GM18517 (cell line): ENCODE measurements at regions not wholly inside any gene's neighbourhood (a gene's known extent, or its start where the extent isn't known, plus 50 kb on each side); places are given as distances from the start of the nearest gene placed in this dataset.

Experiments
- ATAC-seq: cut with Tn5 transposase; IDR thresholded peaks from one replicate; pipeline ENCODE4 v1.9.1; 2021; ENCODE audit warnings: mild to moderate bottlenecking, moderate library complexity; ENCODE audit not compliant: unreplicated experiment

- ATAC-seq, result no peak
Observed at GRCh38 chr11:92423115-92424034, 198.8 kb downstream of the FAT3 start.

DNA sequence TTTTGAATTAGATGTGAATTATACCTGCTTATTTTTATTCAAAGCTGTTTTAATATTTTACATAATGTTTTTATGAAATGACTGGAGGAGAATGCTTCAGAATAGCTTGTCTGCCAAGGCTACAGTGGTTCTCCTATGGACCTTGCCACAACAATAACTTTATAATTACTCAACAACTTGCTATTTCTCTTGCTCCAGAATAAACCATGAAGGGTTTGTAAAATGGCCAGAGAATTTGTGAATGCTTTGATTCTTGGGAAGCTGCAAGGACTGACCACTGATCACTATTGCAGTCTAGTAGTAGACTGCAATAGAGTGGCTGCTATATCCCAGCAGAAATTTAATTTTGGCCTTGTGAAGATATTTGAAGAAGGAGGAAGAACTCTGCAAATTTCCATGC, 199.7 kb downstream of the FAT3 start:
- ATAC-seq, result no peak

GRCh38 chr11:92425127-92425526, 200.5 kb downstream of the FAT3 start:
- ATAC-seq, result no peak

DNA sequence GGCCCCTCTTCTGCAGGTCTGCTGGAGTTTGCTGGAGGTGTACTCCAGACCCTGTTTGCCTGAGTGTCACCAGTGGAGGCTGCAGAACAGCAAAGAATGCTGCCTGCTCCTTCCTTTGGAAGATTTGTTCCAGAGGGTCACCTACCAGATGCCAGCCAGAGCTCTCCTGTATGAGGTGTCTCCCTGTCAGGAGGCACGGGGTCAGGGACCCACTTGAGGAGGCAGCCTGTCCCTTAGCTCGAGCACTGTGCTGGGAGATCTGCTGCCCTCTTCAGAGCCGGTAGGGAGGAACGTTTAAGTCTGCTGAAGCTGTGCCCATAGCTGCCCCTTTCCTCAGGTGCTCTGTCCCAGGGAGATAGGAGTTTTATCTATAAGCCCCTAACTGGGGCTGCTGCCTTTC, 207.9 kb downstream of the FAT3 start:
- no peak for ATAC-seq

- no peak for ATAC-seq
Observed at GRCh38 chr11:92436034-92436920, 211.7 kb downstream of the FAT3 start.

GRCh38 chr11:92439133-92439532, 214.5 kb downstream of the FAT3 start:
- no peak for ATAC-seq

DNA sequence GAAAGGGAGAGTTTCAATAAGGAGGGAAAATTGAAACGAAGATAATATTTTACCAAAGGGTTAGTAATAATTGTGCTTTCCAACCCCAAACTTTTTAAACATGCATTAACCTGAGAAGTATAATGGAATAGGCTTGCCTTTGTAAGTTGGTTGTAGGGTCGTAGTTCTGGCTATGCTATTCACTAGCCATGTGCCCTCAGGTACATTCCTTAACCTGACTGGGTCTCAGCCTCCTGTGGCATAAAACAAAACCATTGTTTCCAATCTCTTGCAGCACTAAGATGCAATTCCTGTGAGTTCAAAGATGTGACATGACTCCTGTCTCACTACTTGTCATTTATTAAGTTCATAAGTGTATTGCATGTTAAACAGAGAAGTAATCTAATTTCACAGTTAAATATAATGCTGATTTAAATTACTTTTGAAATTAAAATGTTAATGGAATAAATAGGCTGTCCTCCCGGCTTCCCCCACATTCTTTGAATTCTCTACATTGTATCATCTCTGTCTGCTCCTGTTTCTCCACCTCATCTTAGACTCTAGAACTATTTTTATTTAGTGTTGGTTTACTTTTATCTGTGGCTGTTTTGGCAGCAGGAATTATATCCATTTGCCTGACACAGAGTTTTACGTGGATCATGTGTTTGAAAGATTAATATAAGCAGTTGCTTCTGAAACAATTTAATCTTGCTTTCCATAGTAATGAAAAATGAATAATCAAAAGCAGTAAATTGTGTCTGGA, 216.3 kb downstream of the FAT3 start:
- no peak for ATAC-seq

GRCh38 chr11:92441443-92441726, 216.8 kb downstream of the FAT3 start:
- no peak for ATAC-seq

DNA sequence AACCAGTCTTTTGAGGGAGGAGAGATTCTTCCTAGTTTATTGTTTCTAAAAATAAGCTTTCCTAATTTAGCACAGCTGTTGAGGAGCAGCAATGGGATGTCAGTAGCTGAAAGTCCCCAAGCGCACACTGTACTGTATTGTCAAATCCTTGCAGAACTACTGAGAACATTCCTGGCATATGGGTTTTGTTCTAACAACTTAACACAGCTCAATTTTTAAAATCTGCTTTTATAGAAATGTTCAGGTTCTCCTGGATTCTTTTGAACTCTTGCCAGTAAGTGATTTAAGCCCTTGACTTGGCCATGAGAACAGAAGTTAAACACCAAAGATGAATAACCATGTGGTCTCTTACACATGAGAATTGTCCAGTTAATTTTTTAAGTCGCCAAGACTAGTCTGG, 218.6 kb downstream of the FAT3 start:
- ATAC-seq, result no peak

GRCh38 chr11:92447586-92447985, 223.0 kb downstream of the FAT3 start:
- ATAC-seq, result no peak

GRCh38 chr11:92449222-92449621, 224.6 kb downstream of the FAT3 start:
- no peak for ATAC-seq

GRCh38 chr11:92449780-92450179, 225.2 kb downstream of the FAT3 start:
- no peak for ATAC-seq

GRCh38 chr11:92451063-92451462, 226.4 kb downstream of the FAT3 start:
- no peak for ATAC-seq

GRCh38 chr11:92453055-92453454, 228.4 kb downstream of the FAT3 start:
- ATAC-seq, result no peak

DNA sequence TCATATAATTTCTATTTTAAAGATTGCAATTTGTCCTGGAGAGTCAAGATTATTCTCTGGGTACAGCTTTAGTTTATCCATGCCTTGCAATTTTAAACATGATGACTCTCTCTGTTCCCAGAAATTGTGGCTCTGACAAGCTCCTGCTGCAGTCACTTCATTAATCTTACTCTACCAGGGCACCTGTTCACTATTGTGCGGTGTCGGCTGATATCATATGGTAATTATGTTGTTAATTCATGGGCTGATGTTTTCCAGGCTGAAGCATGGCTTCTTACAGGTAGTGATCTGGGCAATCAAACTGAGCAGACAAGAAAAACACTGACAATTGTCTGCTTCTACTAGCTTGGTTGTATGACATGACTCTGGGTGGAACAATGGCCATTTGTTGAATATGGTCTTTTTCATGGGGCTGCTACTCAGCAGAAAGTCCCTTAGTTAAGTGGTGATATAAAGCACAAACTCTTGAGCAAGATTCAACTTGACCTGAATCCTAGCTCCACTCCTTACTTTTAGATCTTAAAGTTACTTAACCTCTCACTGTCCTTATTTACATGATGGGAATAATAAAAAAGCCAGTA, 230.7 kb downstream of the FAT3 start:
- no peak for ATAC-seq

- no peak for ATAC-seq
Observed at GRCh38 chr11:92457250-92457649, 232.6 kb downstream of the FAT3 start.

GRCh38 chr11:92458486-92458885, 233.9 kb downstream of the FAT3 start:
- ATAC-seq, result no peak

DNA sequence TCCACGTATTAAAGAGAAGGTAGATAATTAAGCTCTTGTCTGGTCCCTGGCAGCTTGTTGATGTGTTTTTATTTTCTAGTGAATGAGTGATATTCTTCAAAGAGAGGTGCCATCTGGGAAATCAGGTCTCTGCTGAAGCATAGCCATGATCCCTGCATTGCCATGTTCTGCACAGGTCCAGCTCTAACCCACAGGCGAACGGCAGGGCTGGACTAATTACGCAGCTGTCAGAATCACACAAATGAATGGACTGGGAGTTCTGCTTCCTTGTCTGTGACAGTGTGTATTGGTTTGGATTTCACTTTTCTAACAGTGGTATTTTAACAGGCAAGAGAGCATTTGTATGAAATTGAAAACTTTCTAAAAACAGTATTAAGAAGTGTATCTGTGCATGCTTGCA, 235.6 kb downstream of the FAT3 start:
- ATAC-seq, result no peak

DNA sequence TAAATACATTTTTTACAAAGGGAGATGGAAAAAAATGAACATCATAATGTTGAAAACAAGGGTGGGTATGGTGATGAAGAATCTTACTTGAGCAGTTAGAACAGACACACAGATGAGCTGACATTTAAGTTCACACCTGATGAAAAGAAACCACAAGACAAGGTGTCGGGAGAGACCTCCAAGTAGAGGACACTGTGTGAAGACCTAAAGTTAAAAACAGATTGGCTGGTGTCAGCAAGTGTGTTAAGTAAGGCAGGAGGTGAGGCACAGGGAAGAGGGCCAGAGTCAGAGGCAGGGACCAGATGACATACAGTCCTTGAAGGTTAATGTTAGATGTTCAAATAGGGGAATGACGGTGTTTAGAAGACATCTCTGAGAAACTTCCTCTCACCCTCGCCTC, 236.8 kb downstream of the FAT3 start:
- ATAC-seq, result no peak

DNA sequence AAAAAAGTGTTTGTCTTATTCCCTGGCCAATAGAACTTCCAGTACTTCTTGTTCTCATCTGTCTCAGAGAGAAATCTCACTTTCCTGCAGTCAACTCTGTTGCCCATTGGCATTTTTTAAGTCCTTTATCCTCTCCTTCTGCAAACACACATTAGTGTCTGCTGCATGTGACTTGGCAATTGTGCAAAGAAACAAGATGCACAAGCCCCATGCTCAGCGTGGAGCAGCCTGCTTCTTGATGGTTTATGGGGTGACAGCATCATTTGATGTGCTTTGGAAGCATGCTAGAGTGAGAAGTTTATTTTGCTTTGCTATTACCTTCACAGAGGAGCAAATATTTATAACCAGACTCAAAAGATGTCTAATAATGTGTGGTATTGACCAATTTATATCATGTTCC, 238.2 kb downstream of the FAT3 start:
- no peak for ATAC-seq

DNA sequence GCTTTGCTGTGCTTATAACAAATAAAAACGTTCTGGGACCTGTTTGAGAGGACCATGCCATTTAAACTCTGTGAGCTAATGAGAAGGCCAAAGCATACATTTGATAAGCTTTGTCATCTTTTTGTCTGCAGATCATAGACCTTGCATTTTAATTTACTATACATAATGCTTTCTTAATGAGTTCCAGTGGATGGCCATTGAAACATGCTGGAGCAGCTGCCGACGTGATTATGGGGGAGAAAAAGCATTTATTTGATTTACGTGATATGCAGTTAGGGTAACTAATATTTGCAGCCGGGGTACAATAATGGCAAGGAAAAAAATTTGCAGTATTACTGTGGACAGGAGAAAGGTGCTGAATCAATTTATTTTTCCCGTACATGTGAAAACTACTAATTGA, 240.2 kb downstream of the FAT3 start:
- ATAC-seq, result no peak
